H1 (cell line): ENCODE measurements at regions not wholly inside any gene's neighbourhood (a gene's known extent, or its start where the extent isn't known, plus 50 kb on each side); places are given as distances from the start of the nearest gene placed in this dataset.
"Not testable (repeated sequence)": the region's sequence is repeated elsewhere in the genome, so short reads cannot be mapped to it uniquely, and the experiment has no call there.

Source experiments
- CTCF ChIA-PET: fragments of 300-600 bp; sonication (Branson Sonifier 250); formaldehyde crosslinking; loops from one replicate; lab custom pipeline; 2021; ENCODE audit not compliant: partially characterized antibody; lab: Charles Lee
- POLR2A ChIA-PET: fragments of 300-600 bp; sonication (Branson Sonifier 250); formaldehyde crosslinking; loops from one replicate; lab custom pipeline; 2021; ENCODE audit warnings: inconsistent platforms; ENCODE audit not compliant: partially characterized antibody; lab: Charles Lee
- DNase-seq, 2 experiments: peaks; one replicate each; pipeline versions ENCODE4 v3.0.0 to v3.0.0-alpha.2; 2010 to 2022; ENCODE audit warnings: low spot score in 2 of 2, low read depth in 1 of 2, mixed read lengths in 1 of 2
- FAIRE-seq: peaks from 2 replicates; lab custom pipeline; 2011; peaks lifted over from hg19 to GRCh38; lab: Jason Lieb, UNC
- H2AFZ ChIP-seq: 2 replicates; pipeline ENCODE4 v1.8.1; 2012; ENCODE audit warnings: low read length, inconsistent platforms
- H2AK5ac ChIP-seq: 2 replicates; pipeline ENCODE4 v1.6.1; 2013; ENCODE audit warnings: low read depth, low read length
- H2BK120ac ChIP-seq: replicated peaks from 2 replicates; pipeline ENCODE3; 2013; ENCODE audit warnings: low read depth, low read length, inconsistent platforms
- H2BK12ac ChIP-seq: 2 replicates; pipeline ENCODE4 v1.6.1; 2013; ENCODE audit warnings: low read depth, low read length
- H2BK15ac ChIP-seq: 2 replicates; pipeline ENCODE4 v1.6.1; 2013; ENCODE audit warnings: low read length
- H2BK20ac ChIP-seq: 2 replicates; pipeline ENCODE4 v1.6.1; 2013; ENCODE audit warnings: low read length
- H2BK5ac ChIP-seq: 2 replicates; pipeline ENCODE4 v1.6.1; 2013; ENCODE audit warnings: low read depth, low read length
- H3K14ac ChIP-seq: 2 replicates; pipeline ENCODE4 v1.6.1; 2013; ENCODE audit warnings: inconsistent platforms; ENCODE audit not compliant: insufficient read length
- H3K18ac ChIP-seq: 2 replicates; pipeline ENCODE4 v1.6.1; 2013; ENCODE audit warnings: low read length; ENCODE audit errors: extremely low read depth
- H3K23ac ChIP-seq: 2 replicates; pipeline ENCODE4 v1.6.1; 2013; ENCODE audit warnings: inconsistent platforms; ENCODE audit not compliant: insufficient read length
- H3K23me2 ChIP-seq: 2 replicates; pipeline ENCODE4 v1.6.1; 2013; ENCODE audit warnings: low read depth, low read length
- H3K27ac ChIP-seq: 2 replicates; pipeline ENCODE4 v1.6.1; 2011; ENCODE audit warnings: low read depth, low read length, inconsistent platforms
- H3K27me3 ChIP-seq, 4 experiments: replicated peaks in 1 of 4; 1 replicate in 1 of 4; 2 replicates in 3 of 4; pipeline versions ENCODE4 v1.6.1 to v1.8.1; 2011 to 2013; ENCODE audit warnings: low read length in 3 of 4, mild to moderate bottlenecking in 3 of 4, inconsistent platforms in 2 of 4, mixed read lengths in 2 of 4, moderate library complexity in 1 of 4; ENCODE audit not compliant: control insufficient read depth in 3 of 4, insufficient read depth in 3 of 4; ENCODE audit errors: extremely low read depth in 1 of 4
- H3K36me3 ChIP-seq, 4 experiments: 2 replicates each; pipeline versions ENCODE4 v1.6.1 to v1.8.1; 2011 to 2013; ENCODE audit warnings: mild to moderate bottlenecking in 4 of 4, low read length in 3 of 4, moderate library complexity in 2 of 4, control low read depth in 1 of 4, inconsistent platforms in 1 of 4; ENCODE audit not compliant: insufficient read depth in 4 of 4, control insufficient read depth in 2 of 4
- H3K4ac ChIP-seq: replicated peaks from 2 replicates; pipeline ENCODE3; 2013; ENCODE audit warnings: low read length, low read depth, mixed read lengths, inconsistent platforms; ENCODE audit not compliant: insufficient read length
- H3K4me1 ChIP-seq, 4 experiments: replicated peaks in 1 of 4; 1 replicate in 1 of 4; 2 replicates in 3 of 4; pipeline versions ENCODE4 v1.6.1 to v1.8.1; 2011 to 2013; ENCODE audit warnings: low read length in 3 of 4, inconsistent platforms in 2 of 4, mixed read lengths in 1 of 4; ENCODE audit not compliant: insufficient read depth in 4 of 4, control insufficient read depth in 3 of 4
- H3K4me2 ChIP-seq, 2 experiments: 2 replicates each; pipeline versions ENCODE4 v1.6.1 to v1.8.1; 2011 to 2013; ENCODE audit warnings: low read depth in 2 of 2, low read length in 2 of 2, control low read depth in 1 of 2, inconsistent platforms in 1 of 2, mild to moderate bottlenecking in 1 of 2; ENCODE audit not compliant: insufficient read depth in 1 of 2
- H3K4me3 ChIP-seq, 4 experiments: fragments of 200-600, 300-600 bp in 1 of 4; sonication (generic), shearing (Covaris generic), sonication (Bioruptor Twin) in 1 of 4; 2 replicates each; pipeline versions ENCODE4 v1.5.1 to v1.8.1; 2011 to 2016; ENCODE audit warnings: low read length in 4 of 4, low read depth in 3 of 4, control low read depth in 2 of 4, inconsistent platforms in 2 of 4, mild to moderate bottlenecking in 2 of 4, mixed read lengths in 1 of 4, moderate library complexity in 1 of 4; ENCODE audit not compliant: insufficient read depth in 2 of 4; ENCODE audit errors: extremely low read depth in 1 of 4
- H3K56ac ChIP-seq: replicated peaks from 2 replicates; pipeline ENCODE3; 2013; ENCODE audit warnings: low read depth, mild to moderate bottlenecking, mixed read lengths, low read length, inconsistent platforms; ENCODE audit not compliant: insufficient read length
- H3K79me1 ChIP-seq: 2 replicates; pipeline ENCODE4 v1.6.1; 2013; ENCODE audit warnings: low read depth, low read length, control low read depth
- H3K79me2 ChIP-seq, 2 experiments: 2 replicates each; pipeline versions ENCODE4 v1.6.1 to v1.8.1; 2012 to 2013; ENCODE audit warnings: low read length in 2 of 2, mild to moderate bottlenecking in 2 of 2, inconsistent platforms in 1 of 2; ENCODE audit not compliant: insufficient read depth in 2 of 2, control insufficient read depth in 1 of 2
- H3K9ac ChIP-seq, 4 experiments: replicated peaks in 1 of 4; 1 replicate in 1 of 4; 2 replicates in 3 of 4; pipeline versions ENCODE4 v1.6.1 to v1.8.1; 2011 to 2013; ENCODE audit warnings: low read depth in 3 of 4, low read length in 3 of 4, control low read depth in 2 of 4, mild to moderate bottlenecking in 2 of 4, moderate library complexity in 2 of 4, inconsistent platforms in 1 of 4; ENCODE audit errors: extremely low read depth in 1 of 4
- H3K9me3 ChIP-seq, 2 experiments: 2 replicates each; pipeline versions ENCODE4 v1.6.1 to v1.8.1; 2012 to 2013; ENCODE audit warnings: mild to moderate bottlenecking in 2 of 2, moderate library complexity in 2 of 2, control low read depth in 1 of 2, inconsistent platforms in 1 of 2, low read depth in 1 of 2, low read length in 1 of 2, mixed read lengths in 1 of 2; ENCODE audit not compliant: insufficient read depth in 2 of 2
- H4K20me1 ChIP-seq, 2 experiments: replicated peaks in 1 of 2; 2 replicates each; pipeline versions ENCODE3 to v1.8.1; 2011 to 2013; ENCODE audit warnings: inconsistent platforms in 2 of 2, low read length in 2 of 2, mild to moderate bottlenecking in 1 of 2; ENCODE audit not compliant: insufficient read depth in 2 of 2, control insufficient read depth in 1 of 2
- H4K5ac ChIP-seq: 2 replicates; pipeline ENCODE4 v1.6.1; 2013; ENCODE audit warnings: low read length, low read depth, mixed read lengths, inconsistent platforms; ENCODE audit not compliant: insufficient read length
- H4K8ac ChIP-seq: 2 replicates; pipeline ENCODE4 v1.8.0; 2013; ENCODE audit warnings: mild to moderate bottlenecking, moderate library complexity, low read length, inconsistent platforms; ENCODE audit not compliant: insufficient read depth; ENCODE audit errors: extremely low read depth
- H4K91ac ChIP-seq: replicated peaks from 2 replicates; pipeline ENCODE3; 2013; ENCODE audit warnings: low read length, mixed read lengths, inconsistent platforms; ENCODE audit not compliant: insufficient read length
- WGBS, 2 experiments: shearing (Covaris generic) in 1 of 2; methylation state at CpG; one replicate each; pipeline versions ENCODE4 v1.1.6 to v1.1.7; 2013 to 2015; ENCODE audit warnings: low lambda C conversion rate in 2 of 2, mixed read lengths in 2 of 2, inconsistent platforms in 1 of 2, low coverage in 1 of 2, missing lambda C conversion rate in 1 of 2; ENCODE audit not compliant: insufficient replicate concordance in 2 of 2, insufficient coverage in 1 of 2, insufficient read length in 1 of 2; ENCODE audit errors: extremely low coverage in 1 of 2, missing lambda C conversion rate in 1 of 2; 5-methylcytosine and 5-hydroxymethylcytosine counted together

- H3K23ac ChIP-seq, H3K4me3 ChIP-seq, H4K8ac ChIP-seq, H2BK12ac ChIP-seq, H3K4me2 ChIP-seq, H3K56ac ChIP-seq, H2BK5ac ChIP-seq, H3K36me3 ChIP-seq, H3K27ac ChIP-seq, H3K18ac ChIP-seq, H4K91ac ChIP-seq, POLR2A ChIA-PET, H2BK20ac ChIP-seq, H4K20me1 ChIP-seq, H3K9ac ChIP-seq, H2BK120ac ChIP-seq, H3K14ac ChIP-seq, H3K4ac ChIP-seq, FAIRE-seq, H2BK15ac ChIP-seq, H3K79me1 ChIP-seq, H2AK5ac ChIP-seq, DNase-seq, H2AFZ ChIP-seq, H3K4me1 ChIP-seq, H4K5ac ChIP-seq, H3K79me2 ChIP-seq, H3K23me2 ChIP-seq, H3K27me3 ChIP-seq, CTCF ChIA-PET: not testable (repeated sequence)
- 93% methylated on average over 3 of the region's 3 CpGs; no CpG with 5 or more reads in 1 of the 2 experiments for WGBS, 2 experiments
- peaks cover 60 to 61% of the 10 kb centered on the region in 2 experiments for H3K9me3 ChIP-seq
These were observed 477.4 kb downstream of the SOCS6 start for GRCh38 chr18:70766254-70766653.
